HG02840 (cell line): ENCODE measurements at regions not wholly inside any gene's neighbourhood (a gene's known extent, or its start where the extent isn't known, plus 50 kb on each side); places are given as distances from the start of the nearest gene placed in this dataset.
"Not testable (repeated sequence)": the region's sequence is repeated elsewhere in the genome, so short reads cannot be mapped to it uniquely, and the experiment has no call there.

Source experiments
- ATAC-seq: cut with Tn5 transposase; IDR thresholded peaks from one replicate; pipeline ENCODE4 v1.9.1; 2021; ENCODE audit warnings: mild to moderate bottlenecking, moderate library complexity, moderate number of reproducible peaks; ENCODE audit not compliant: unreplicated experiment, low FRiP score

DNA sequence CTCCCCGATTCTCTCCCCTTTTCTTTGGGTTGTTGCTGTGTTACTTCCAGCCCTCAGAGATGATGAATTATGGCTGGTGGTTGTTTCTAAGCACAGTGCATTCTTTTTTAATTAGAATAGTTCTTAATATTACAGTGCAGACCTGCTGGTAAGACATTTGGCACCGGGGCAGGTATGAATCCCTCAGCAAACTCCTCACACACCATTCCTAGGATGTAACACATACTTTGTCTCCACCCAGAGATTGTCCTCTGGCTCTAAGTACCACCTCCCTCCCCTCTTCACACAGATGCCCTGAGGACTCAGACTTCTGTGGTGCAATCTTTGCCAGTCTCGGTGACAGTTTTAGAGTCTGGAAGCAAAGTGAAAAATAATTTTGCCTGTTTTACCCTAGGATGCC lies 143.1 kb downstream of the HLX start:
- ATAC-seq = no peak

DNA sequence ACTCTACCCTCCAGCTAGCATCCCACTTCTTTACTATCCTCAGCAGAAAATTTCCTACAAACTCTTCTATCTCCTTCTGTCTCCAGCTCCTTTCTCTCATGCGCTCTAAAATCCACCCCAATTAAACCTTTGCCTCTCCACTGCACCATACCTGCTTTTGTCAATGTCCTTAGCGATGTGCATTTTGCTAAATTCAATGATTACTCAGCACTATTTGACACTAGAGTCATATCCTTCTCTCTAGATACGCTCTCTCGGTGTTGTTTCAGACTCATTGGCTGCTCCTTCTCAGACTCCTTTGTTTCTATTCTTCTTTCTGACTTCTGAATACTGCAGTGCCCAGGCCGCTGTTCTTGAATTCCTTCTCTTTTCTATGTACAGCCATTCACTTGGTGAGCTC lies 144.2 kb downstream of the HLX start:
- ATAC-seq = no peak

DNA sequence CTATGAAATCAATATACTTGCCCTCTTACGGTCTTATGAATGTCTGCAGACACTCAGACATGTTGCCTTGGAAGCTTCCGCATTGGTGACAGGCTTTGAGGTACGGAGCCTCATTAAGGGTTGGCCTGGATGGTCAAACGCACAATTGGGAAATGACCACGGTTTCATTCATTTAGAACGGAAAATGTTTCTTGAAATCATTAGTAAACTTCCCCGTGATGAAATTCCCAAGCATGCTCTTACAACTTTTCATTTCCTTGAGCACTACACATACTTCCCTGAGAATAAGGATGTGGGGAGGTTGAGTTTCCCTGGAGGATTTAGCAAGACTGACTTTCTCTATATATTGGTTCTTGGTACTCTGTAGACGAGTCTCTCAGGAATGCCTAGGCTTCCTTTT lies 146.3 kb downstream of the HLX start:
- no peak for ATAC-seq

DNA sequence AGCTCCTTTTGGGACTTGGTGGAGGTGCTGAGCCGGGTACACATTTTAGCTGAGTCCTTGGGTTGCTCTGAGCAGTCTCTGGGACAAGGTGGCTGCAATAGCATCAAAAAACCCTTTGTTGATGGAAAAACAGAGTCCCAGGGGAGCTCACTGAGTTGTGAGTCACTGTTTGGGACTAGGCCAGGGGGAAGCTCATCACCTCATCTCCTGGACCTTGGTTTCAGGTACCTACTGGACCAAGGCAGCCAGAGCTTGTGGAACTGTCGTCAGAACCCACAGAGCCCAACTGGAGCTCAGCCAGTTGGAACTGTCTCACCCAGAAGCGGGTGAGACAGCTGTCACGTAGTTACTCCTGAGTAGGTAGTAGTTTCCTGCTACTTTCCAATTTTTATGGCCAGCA lies 146.7 kb downstream of the HLX start:
- ATAC-seq = no peak

DNA sequence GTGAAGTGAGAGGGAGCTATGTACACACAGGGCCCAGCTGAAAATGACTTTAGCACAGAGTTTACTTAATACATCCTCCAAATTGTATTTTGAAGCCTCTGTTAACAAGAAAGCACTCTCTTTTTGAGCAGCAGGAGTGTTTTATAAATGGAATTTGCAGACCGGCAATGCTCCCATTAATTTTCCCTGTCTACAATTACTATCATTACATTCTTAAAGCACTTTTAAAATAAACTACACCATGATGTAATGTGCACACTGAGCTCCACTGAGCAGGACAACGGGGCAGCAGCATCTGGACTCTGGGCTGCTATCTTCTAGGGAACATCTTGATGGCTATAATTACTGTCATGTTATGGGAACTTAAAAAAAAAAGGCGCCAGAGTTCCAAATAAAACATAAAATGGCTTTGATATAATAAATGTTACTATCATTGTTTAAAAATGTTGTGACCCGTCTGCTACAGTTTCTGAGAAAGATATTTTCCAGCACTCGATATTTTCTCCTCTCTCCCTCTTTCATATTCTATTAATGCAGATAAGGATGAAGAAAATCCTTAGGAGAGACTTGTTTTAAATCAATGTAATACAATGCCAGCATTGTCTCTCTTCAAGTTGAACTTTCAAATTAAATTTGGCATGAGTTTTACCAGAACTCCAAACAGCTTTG lies 150.9 kb downstream of the HLX start:
- no peak for ATAC-seq

DNA sequence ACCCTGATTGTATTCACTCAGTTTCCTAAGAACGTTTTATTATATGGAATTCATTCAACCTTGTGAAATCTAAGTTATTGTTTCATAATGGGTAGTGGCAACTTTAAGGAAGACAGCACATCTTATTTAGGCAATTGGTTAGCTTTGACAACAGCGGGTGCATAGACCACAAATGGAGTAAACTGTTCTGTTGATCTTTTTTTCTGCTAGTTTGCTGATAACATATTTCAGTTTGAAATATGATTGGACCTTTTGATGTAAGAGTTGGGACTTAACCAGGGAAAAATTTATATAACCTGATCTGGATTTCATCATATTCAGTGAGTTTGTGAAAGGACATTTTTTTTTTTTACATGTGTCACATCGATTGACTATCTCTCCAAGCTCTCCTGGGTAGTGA lies 151.7 kb downstream of the HLX start:
- ATAC-seq = no peak

DNA sequence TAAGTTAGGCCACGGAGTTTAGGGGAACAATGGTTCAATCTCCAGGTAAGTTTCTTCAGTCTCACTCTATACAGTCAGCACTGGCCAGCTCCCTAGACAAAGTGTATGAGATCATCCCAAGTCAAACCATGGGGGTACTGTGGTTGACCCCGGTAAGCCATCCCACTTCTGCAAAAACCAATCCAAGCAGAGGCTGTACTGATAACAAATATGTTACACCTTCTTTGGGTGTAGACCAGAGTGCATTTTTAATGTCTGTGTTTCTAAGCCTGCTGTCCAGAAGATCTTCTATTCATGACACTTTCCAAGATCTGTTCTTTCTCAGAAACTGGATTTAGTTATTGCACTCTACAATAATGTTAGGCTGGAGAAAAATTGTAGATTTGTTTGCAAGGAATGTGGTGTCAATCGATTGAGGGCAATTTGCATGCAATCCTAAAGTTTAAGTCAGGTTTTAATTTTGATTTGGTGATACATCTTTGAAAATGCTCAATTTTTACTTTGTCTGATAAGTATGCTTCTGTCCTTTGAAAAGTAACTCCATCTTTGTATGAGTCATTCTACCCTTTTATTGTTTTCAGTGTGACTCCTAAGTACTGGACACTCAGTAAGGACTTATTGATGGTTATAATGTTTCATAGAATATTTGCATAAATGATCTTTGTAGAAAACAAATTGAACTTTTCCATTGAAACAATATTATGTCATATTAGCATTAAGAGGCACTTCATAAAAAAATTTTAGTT lies 152.4 kb downstream of the HLX start:
- ATAC-seq = no peak

DNA sequence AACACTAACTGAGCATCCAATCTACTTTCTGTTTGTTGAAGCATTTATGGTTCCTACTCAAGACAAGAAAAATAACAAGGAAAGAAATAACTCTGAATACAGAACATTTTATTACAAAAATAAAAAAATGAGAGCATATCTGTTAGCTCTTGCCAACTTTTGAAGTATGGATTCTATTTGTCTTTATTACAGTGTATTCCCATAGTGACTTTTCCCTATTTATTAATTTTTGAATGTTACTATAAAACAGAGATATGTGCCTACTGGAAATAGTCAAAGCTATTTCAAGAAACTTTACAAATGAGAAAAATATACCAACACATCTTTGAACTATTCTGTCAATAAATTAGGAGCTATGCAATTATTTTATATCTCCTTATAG lies 153.0 kb downstream of the HLX start:
- ATAC-seq = no peak

DNA sequence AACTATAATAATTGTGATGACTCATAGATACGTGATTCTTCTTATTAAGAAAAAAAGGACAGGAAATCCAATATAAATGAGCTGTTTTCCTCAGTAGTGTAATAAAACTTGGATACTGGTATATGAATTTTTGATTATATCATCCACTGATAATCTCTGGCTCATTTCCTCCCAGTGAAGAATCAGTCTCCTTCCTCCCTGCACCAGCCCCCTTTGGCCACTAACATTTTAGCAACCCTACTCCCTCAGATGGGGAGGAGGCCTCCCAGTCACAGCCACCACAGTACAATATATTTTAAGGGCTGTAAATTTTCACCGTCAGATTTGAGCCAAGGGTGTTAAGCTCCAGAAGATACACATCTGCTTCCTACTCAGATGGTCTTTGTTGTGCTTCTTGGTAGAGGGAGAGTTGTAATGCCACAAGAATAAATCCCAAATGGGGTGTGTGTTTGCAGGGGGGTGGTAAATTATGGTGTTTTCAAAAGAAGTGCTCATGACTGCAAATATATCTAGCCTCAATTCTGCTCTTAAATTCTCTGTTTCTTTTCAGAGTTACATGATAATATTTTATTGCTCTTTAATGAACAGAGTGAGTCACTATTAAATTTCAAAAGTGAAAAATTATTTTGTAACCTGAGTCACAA lies 153.5 kb downstream of the HLX start:
- no peak for ATAC-seq

DNA sequence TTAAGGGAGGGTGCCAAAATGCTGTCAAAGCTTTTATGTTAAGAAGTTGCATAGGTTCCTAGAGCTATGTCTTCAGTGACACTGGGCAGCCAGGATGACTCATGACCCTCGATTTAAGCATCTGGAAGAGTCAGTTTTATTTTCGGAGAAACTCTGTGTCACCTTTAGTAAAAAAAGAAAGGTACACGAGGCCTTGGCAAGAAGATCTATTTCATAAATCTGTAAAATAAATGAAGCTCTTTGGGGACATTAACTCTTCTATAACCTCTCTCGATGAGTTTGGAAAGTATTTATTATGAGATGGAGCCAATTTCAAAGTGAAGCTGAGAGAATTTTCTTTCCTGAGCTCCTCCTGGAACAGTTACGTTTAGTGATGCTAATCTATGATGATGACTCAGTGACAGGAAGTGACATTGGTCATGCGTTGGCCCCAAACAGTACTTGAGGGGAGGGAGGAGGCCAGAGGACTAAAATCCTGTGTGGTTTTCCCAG lies 156.5 kb downstream of the HLX start:
- ATAC-seq = no peak

DNA sequence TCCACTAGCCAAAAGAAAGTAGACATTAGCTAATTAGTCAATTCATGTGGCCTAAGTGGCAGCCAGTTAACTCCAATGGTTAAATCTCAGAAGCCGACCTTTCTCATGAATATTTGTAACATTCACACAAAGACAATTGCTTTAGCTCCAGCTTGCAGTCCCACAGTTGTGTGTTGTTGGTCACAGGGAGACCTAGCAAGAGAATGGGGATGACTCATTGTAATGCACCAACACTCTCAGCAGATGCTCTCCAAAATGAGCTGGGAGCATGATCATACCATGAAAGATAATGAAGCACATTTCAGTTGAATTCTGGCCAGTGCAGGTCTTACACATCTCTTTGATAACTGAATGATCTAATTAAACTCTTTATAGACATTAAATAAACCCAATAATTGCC lies 160.4 kb downstream of the HLX start:
- ATAC-seq = no peak

DNA sequence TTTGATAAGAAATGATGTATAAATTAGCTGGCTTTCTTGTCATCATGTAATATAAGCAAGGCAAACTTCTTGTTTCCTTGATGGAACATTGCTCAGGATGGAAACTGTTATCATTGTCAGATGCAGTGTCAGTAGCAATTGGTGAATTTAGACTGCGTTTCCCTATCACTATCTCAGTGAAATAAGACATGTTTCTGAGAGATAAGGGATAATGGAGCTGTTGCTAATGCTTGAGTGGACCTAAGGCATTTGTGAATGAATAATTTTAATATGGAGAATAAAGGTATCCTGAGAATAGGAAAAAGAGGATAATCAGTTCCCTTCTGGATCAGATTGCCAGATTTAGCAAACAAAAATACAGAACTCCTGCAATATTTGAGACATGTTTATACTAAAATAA lies 160.9 kb downstream of the HLX start:
- ATAC-seq = no peak

DNA sequence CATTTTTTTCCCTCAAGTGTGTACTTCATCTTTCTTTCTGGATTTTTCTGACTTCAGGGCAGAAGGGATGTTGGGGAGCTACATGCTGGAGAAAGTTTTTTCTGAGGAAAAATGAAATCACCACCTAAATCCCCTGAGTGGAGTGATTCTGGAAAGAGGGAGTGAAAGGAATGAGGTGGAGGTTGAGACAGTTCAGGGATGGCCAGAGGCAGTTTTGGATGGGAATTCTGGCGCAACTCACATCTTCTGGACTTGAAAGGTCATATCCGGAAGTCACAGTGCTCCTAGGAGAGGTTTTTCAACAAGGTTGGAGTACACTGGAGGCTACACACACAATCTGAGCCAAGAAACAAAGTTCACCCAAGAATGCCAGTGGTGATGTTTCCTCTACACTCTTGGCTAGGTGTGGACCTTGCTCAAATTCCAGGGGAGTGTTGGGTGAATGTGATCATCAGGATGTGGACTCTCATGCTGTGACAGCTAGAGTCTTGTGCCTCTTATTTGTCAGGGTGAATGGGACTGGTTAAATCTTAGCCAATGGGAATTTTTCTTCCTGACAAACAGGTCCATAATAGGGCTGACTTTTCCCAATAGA lies 161.5 kb downstream of the HLX start:
- ATAC-seq = no peak

DNA sequence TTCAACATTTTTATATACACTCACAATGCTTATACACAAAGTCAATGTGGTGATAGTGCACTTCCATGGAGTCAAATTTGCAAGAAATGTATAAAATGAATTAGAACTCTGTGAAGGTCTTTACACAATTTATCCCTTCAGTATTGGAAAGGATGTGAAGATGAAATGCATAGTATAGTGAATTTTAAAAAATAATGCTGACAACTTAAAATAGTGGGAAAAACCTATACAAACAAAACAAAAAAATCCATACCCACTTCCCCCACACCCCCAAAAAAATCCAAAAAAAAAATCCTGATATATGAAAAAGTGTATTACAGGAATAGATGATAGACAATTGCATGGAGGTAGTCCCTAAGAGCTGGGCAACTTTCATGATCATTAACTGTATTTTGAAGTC lies 165.3 kb downstream of the HLX start:
- no peak for ATAC-seq

DNA sequence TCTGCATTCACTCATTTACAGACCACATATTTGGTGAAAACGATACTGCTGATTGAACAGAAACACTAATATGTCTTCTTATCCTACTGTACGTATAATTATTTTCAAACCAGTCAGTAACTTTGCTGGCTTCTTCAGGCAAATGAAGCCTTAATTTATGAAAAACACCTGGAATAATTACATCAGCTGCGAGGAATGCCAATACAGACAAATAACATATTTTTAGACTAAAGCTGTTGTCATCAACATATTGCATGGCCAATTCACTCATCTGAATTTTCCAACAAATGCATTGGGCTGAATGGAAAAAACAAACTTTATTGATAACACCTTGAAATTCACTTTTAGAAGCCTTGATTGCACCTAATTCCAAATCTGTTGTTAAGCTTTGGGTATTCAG lies 165.9 kb downstream of the HLX start:
- ATAC-seq = no peak

DNA sequence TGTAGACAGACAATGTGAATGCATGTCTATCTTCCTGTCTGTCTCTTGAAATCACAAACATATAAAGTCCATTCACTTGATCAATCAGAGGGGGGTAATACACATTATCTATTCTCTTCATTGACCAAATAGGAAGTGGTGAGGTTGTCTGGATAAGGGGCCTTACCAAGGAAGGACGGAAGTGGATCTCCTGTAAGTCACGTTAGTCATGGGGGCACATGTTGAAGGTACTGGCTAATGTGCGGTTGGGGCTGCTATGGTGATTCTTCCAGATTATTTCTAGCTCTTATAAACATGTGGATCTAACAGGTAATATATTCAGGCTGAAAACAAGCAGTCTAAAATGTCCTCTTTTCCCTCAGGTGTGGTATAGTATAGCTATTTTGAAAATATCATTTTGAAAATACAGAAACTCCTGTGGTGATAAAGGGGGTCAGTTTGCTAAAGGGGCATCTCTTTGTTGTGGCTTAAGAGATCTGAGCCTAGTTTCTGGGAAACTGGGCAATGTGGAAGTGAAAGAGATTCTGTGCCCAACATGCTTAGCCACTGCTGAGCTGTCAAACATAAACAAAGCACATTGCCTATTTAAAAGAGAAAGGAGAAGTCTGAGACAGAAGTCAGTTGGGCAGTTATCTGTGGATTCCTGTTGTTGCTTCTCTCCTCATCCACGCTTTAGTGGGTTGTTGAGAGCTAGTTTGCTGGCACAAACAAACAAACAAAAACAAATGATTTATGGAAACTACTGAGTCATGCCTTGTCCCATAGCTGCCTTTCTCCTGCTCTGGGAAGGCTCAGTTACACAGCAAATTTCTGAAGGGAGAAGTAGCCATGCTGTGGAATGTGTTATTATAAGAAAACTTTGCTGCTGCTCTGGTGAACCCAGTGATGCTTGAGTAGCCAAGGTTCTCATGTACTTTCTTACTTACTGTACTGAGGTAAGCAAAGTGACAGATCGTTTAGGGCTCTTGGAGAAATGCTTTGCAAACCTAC lies 166.9 kb downstream of the HLX start:
- ATAC-seq = peak; percentile 90

DNA sequence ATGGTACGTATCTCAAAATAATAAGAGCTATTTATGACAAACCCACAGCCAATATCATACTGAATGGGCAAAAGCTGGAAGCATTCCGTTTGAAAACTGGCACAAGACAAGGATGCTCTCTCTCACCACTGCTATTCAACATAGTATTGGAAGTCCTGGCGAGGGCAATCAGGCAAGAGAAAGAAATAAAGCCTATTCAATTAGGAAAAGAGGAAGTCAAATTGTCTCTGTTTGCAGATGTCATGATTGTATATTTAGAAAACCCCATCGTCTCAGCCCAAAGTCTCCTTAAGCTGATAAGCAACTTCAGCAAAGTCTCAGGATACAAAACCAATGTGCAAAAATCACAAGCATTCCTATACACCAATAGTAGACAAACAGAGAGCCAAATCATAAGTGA lies 172.1 kb downstream of the HLX start:
- not testable (repeated sequence) for ATAC-seq

DNA sequence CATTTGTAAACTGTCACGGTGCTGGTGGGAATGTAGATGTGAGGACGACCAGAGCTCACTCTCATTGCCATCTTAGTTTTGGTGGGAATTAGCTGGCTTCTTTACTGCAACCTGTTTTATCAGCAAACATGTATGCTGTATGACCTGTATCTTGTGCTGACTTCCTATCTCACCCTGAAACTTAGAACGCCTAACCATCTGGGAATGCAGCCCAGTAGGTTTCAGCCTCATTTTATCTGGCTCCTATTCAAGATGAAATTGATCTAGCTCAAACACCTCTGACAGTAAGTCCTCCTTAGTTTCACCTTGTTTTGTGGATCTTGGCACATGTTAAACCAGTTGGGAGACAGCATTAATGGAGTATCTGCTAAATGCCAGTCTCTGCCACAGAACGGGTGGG lies 174.6 kb downstream of the HLX start:
- no peak for ATAC-seq

DNA sequence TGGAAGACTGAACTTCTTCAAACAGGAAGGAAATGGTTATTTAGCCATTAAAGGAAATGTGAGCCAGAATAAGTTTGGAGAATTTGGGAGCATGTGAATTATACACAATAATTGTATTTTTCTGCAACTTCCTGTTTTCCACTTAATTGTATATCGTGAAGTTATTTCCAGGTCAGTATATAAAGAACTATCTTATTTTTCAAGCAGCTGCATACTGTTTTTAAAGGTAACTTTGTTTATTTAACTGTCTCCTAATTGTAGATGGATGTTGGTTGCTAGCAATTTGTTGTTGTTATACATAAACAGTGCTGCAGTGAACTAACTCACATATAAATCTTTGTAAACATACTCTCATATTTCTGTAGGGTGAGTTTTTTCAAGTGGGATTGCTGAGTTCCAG lies 180.3 kb downstream of the HLX start:
- no peak for ATAC-seq

DNA sequence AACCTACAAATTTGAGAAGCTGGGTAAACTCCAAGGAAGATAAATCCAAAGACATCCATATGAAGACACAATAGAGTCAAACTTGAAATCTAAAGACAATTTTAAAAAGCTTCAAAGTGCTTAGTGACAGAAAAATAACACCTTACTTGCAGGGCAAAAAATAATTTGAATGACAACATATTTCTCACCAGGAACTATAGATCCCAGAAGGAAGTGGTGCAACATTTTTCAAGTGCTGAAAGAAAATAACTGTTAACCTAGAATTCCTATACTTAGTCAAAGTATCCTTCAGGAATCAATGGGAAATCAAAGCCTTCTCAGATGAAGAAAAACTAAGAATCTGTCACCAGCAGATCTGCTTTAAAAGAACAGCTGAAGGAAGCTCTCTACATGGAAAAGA lies 184.4 kb downstream of the HLX start:
- no peak for ATAC-seq
